ENCODE measurements at regions not wholly inside any gene's neighbourhood (a gene's known extent, or its start where the extent isn't known, plus 50 kb on each side); places are given as distances from the start of the nearest gene placed in this dataset.

DNA sequence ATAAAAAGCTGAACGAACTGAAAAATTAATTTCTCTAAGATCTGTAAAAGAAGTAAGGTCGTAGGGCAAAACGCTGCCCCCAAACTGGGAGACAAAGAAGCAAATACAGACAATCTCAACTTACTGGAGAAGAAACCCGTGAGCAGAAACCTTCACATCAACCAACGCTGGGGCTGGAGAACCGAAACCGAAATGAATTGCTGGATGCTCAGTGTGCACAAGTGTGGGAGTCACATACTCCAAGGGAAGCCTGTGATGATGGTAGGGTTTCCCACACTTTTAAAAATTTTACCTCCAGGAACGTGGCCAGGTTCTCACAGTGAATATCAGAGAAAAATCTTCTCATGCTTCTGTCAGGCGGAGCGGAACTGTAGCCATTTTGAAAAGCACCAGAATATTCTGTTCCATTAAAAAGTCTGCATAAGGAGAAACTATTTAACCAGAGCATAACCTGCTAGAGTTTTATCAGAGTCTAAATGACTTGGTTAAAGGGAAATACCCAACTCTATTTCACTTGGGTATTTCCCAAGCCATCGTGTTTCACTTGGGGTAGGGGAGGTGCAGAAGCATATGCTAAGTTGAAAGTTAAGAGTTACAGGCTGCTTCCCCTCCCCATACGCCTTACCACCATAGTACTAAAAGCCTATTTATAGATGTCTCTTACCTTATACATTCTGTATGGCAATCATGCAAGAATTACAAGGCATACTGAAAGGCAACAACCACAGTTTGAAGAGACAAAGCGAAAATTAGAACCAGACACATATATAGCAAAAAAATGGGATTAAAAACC is 110.5 kb upstream of the SLITRK1 start (continued):
- TF ChIP-seq, protein P1, sequence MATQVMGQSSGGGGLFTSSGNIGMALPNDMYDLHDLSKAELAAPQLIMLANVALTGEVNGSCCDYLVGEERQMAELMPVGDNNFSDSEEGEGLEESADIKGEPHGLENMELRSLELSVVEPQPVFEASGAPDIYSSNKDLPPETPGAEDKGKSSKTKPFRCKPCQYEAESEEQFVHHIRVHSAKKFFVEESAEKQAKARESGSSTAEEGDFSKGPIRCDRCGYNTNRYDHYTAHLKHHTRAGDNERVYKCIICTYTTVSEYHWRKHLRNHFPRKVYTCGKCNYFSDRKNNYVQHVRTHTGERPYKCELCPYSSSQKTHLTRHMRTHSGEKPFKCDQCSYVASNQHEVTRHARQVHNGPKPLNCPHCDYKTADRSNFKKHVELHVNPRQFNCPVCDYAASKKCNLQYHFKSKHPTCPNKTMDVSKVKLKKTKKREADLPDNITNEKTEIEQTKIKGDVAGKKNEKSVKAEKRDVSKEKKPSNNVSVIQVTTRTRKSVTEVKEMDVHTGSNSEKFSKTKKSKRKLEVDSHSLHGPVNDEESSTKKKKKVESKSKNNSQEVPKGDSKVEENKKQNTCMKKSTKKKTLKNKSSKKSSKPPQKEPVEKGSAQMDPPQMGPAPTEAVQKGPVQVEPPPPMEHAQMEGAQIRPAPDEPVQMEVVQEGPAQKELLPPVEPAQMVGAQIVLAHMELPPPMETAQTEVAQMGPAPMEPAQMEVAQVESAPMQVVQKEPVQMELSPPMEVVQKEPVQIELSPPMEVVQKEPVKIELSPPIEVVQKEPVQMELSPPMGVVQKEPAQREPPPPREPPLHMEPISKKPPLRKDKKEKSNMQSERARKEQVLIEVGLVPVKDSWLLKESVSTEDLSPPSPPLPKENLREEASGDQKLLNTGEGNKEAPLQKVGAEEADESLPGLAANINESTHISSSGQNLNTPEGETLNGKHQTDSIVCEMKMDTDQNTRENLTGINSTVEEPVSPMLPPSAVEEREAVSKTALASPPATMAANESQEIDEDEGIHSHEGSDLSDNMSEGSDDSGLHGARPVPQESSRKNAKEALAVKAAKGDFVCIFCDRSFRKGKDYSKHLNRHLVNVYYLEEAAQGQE (IDR thresholded peaks at IDR 0.05; ENCODE audit: low read depth), result no peak
- TF ChIP-seq SRF (IDR thresholded peaks at IDR 0.05; ENCODE audit: low read depth) (no peak), YY1 (IDR thresholded peaks at IDR 0.05; ENCODE audit: extremely low read depth, insufficient replicate concordance, low read depth, low read length) (no peak), JUND (IDR thresholded peaks at IDR 0.05) (no peak), ELF1 (IDR thresholded peaks at IDR 0.05; ENCODE audit: borderline replicate concordance, low read depth) (no peak)

DNA sequence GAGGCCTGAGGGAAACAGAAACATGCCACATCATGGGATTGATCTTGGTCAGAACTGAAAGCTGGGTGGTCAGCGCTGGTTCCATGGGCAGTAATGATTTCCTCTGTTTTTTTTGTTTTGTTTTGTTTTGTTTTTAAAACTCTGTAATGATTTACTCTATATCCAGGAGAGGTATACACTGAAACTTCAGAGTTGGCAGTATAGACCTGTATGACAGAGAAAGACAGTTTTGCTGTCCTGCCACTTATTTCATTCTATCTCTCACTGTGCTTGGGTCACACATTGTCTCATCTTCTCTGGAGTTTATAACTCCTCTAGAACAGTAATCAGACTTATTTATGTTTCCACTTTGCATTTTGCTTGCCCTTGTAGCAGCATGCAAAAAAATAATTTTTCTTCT is 105.1 kb upstream of the SLITRK1 start:
- no peaks in the 10 kb centered on the region for H3K79me2 ChIP-seq (ENCODE audit: insufficient read depth, low read length)
- H3K36me3 ChIP-seq (ENCODE audit: control insufficient read depth in 1 of 2, insufficient read depth in 2 of 2, low read length in 2 of 2), result no peaks in the 10 kb centered on the region
- TF ChIP-seq POLR2A (IDR thresholded peaks at IDR 0.05; ENCODE audit: borderline replicate concordance, extremely low read depth, insufficient read depth, insufficient read length) (no peak), EZH2phosphoT487 (IDR thresholded peaks at IDR 0.05; ENCODE audit: borderline replicate concordance) (no peak), JUND (IDR thresholded peaks at IDR 0.05) (no peak), FOSL1 (IDR thresholded peaks at IDR 0.05; ENCODE audit: low read depth) (no peak), SIN3A (IDR thresholded peaks at IDR 0.05; ENCODE audit: low read depth) (no peak), POLR2AphosphoS5 (IDR thresholded peaks at IDR 0.05; ENCODE audit: low read depth, low read length) (no peak), ZFX (IDR thresholded peaks at IDR 0.05) (no peak), RAD21 (IDR thresholded peaks at IDR 0.05; ENCODE audit: low read depth) (no peak), SP1 (IDR thresholded peaks at IDR 0.05; ENCODE audit: low read depth) (no peak), SRF (IDR thresholded peaks at IDR 0.05; ENCODE audit: low read depth) (no peak), ELF1 (IDR thresholded peaks at IDR 0.05; ENCODE audit: borderline replicate concordance, low read depth) (no peak), CEBPB (IDR thresholded peaks at IDR 0.05; ENCODE audit: low read depth) (no peak), YY1 (IDR thresholded peaks at IDR 0.05; ENCODE audit: extremely low read depth, insufficient replicate concordance, low read depth, low read length) (no peak)
- TF ChIP-seq, protein P1 (IDR thresholded peaks at IDR 0.05; ENCODE audit: low read depth), result no peak
- TF ChIP-seq, protein P2, sequence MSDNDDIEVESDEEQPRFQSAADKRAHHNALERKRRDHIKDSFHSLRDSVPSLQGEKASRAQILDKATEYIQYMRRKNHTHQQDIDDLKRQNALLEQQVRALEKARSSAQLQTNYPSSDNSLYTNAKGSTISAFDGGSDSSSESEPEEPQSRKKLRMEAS (IDR thresholded peaks at IDR 0.05), result no peak
- TF ChIP-seq, protein P3, sequence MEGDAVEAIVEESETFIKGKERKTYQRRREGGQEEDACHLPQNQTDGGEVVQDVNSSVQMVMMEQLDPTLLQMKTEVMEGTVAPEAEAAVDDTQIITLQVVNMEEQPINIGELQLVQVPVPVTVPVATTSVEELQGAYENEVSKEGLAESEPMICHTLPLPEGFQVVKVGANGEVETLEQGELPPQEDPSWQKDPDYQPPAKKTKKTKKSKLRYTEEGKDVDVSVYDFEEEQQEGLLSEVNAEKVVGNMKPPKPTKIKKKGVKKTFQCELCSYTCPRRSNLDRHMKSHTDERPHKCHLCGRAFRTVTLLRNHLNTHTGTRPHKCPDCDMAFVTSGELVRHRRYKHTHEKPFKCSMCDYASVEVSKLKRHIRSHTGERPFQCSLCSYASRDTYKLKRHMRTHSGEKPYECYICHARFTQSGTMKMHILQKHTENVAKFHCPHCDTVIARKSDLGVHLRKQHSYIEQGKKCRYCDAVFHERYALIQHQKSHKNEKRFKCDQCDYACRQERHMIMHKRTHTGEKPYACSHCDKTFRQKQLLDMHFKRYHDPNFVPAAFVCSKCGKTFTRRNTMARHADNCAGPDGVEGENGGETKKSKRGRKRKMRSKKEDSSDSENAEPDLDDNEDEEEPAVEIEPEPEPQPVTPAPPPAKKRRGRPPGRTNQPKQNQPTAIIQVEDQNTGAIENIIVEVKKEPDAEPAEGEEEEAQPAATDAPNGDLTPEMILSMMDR (IDR thresholded peaks at IDR 0.05 in 2 of 3, conservative IDR thresholded peaks at IDR 0.05 in 1 of 3; ENCODE audit: borderline replicate concordance in 1 of 3, insufficient read depth in 1 of 3, low read depth in 2 of 3, low read length in 2 of 3), result no peak
- ChIA-PET CTCF (no interaction called here), POLR2A (no interaction called here), RAD21 (ENCODE audit: low non-redundant PET in 1 of 2, low total read pairs in 2 of 2, uncharacterized antibody in 2 of 2, unreplicated experiment in 2 of 2) (no interaction called here)
- no TSS peak for BruUV-seq (replicated peaks)
- no peak overlapping the region for H2AFZ ChIP-seq (ENCODE audit: low read depth, low read length, poor library complexity, severe bottlenecking)
- no peak for DNase-seq (ENCODE audit: low read depth, low spot score)
- H3K9me3 ChIP-seq (ENCODE audit: control insufficient read depth in 1 of 2, insufficient read depth in 1 of 2, low read depth in 1 of 2, low read length in 2 of 2), result no peaks in the 10 kb centered on the region
- no peaks in the 10 kb centered on the region for H3K4me1 ChIP-seq (ENCODE audit: control insufficient read depth in 1 of 2, insufficient read depth in 2 of 2, low read length in 2 of 2)
- no peaks in the 10 kb centered on the region for H3K27me3 ChIP-seq (ENCODE audit: insufficient read depth, low read length)
- H3K4me2 ChIP-seq (ENCODE audit: low read length), result no peak overlapping the region
- no peak for ATAC-seq
- intact Hi-C loops (cut with micrococcal nuclease), result no loop called here
- H4K20me1 ChIP-seq (ENCODE audit: insufficient read depth), result no peaks in the 10 kb centered on the region
- no peak overlapping the region for H3K27ac ChIP-seq (ENCODE audit: low read depth, low read length)
- no peak overlapping the region for H3K9ac ChIP-seq (ENCODE audit: low read length)
- H3K4me3 ChIP-seq (replicated peaks in 1 of 2; ENCODE audit: low read depth in 1 of 2, low read length in 2 of 2), result no peak overlapping the region
- H3K9me2 ChIP-seq (ENCODE audit: insufficient read depth), result no peaks in the 10 kb centered on the region

All from HCT116 (cell line).